Activated CD4-positive, alpha-beta T cell treated with anti-CD3 and anti-CD28 coated beads, Interleukin-2, Interleukin-4, amounts not matched to agents 100 ng/mL and 50 ng/mL, durations not matched to agents 16 hours and 8 hours (primary cell): ENCODE measurements at regions not wholly inside any gene's neighbourhood (a gene's known extent, or its start where the extent isn't known, plus 50 kb on each side); places are given as distances from the start of the nearest gene placed in this dataset.

Source experiments
- DNase-seq: peaks from one replicate; pipeline ENCODE4 v3.0.0-alpha.2; 2020; ENCODE audit warnings: low spot score

DNA sequence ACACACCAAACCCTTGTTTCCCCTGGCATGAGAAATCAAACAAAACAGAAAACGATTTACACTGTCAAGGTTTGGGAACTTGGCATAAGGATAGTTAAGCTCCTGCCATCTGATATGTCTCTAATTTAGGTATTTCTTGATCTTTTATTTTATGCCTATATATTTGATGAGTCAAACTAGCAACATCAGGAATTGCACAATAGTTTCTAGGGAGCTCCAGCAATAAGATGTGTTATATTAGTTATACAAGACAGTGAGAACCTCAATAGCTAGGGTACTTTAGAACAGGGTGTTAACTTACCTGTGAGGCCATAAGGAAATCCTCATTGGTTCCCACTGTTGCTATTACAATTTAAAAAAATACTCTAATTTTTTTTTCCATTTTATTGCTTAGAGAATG lies 474.2 kb downstream of the GBA3 start:
- no peak for DNase-seq

- DNase-seq = no peak
Observed at GRCh38 chr4:23166407-23166806, 473.7 kb downstream of the GBA3 start.

GRCh38 chr4:23165669-23166068 lies 472.9 kb downstream of the GBA3 start:
- no peak for DNase-seq

DNA sequence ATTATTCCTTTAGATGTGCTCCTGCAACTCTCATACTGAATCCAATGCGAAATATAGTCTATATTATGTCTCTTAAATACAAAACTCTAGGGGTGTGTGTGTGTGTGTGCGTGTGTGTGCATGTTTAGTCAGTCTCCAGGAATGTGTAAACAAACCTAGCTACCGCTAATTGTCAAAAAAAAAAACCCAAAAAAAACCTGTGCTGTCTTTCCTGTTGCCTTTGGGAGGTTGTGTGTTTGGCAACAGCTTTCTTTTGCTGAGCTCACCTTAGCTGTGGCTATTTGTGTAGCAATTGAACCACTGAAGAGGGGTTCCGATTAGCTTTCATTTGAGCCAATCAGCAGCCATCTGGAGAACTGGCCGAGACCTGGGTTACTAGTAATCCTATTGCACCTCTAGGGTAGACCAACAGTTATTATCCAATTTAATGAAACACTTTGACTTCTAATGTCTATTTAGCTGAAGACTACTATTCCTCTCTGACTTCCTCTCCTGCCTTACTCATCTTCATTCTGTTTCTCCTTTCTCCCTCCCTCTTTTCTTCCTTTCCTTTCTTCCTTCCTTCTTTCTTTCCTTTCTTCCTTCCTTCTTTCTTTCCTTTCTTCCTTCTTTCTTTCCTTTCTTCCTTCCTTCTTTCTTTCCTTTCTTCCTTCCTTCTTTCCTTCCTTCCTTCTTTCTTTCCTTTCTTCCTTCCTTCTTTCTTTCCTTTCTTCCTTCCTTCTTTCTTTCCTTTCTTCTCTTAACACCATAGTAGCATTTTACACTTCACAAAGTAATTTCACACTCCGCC lies 471.1 kb downstream of the GBA3 start:
- no peak for DNase-seq

- no peak for DNase-seq
Observed at GRCh38 chr4:23162275-23162674, 469.5 kb downstream of the GBA3 start.

DNA sequence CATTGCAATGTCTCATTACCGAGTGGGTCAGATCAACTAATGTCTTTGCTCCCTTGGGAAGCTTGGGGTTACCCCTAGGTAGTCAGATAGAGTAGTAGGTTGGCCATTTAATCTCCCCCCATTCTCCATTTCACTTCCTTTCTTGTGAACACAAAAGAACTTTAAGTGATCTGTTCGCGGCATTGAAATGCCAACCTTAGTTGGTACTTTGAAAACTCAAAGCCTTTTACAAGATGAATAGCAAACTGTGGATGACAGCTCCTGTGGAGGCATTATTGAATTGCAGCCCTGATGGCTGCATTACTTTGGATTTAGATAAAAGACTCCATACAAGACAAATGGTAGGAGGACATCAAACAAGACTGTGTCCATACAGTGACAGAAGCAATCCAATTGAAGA lies 469.1 kb downstream of the GBA3 start:
- no peak for DNase-seq

DNA sequence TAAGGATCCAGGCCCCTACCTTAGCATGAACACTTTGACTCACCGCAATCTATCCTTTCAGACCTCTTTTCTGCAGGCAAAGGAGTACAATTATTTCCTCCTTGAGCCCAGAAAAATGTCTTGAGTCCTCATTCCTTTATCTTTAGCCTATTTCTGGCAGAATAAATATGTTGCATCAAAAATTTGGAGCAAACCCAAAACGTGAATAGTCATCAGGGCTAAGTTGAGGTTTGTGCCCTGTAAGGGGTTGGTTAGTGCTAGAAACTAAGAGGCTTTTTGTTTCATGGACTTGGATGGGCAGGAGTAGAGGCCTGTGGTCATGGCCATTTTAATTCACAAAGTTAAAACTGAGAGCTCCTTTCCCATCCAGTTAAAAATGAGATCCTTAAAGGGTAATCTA lies 460.3 kb downstream of the GBA3 start:
- DNase-seq = no peak

DNA sequence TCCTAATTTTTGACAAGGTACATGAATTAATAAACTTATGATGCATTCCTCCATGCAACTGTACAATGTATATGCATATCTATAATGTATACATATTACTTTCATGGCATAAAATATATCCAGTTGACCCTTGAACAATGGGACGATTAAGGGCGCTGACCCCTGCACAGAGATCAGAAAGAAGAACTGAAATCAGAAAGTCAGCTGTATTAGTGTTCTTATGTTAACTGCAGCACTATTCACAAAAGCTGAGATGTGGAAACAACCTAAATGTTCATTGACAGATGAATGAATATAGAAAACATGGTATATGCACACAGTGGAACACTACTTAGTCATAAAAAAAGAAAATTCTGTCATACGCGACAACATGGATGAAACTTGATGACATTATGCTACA lies 457.1 kb downstream of the GBA3 start:
- no peak for DNase-seq

DNA sequence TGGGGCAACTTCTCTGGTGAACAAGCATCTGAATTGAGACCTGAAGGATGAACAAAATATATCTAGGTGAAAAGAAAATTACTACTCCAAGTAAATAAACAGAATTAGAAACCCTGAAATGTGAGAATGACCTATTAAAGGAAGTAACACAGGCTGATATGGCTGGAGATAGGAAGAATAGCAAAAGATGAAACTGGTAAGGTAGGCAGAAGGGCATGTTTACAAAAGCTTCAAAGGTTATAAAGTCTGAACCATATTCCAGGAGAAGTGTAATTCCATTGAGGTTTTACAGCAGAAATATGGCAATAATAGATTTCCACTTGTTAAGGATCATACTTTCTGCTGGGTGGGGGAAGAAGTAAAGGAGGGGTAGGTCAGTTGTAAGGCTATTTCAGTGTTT lies 452.0 kb downstream of the GBA3 start:
- DNase-seq = no peak

- DNase-seq = peak; percentile 35
Observed at GRCh38 chr4:23135792-23136645, 443.3 kb downstream of the GBA3 start.

DNA sequence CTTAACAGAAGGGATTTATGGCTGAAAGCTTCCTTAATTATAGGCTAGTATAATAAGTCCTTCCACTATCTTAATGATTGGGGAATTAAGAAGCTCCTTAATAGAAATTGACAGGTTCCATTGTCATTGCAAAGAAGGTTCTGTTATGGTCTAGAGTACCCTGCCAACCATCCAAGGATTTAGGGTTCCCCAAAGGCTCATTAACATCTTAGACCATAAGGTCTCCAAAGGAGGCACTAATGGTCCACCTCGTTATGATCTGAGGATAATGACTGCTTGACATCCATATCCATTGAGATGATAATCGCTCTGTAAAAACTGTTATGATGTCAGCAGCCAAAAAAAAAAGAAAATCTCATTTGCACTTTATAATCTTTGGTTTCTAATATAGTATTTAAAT lies 441.6 kb downstream of the GBA3 start:
- no peak for DNase-seq

DNA sequence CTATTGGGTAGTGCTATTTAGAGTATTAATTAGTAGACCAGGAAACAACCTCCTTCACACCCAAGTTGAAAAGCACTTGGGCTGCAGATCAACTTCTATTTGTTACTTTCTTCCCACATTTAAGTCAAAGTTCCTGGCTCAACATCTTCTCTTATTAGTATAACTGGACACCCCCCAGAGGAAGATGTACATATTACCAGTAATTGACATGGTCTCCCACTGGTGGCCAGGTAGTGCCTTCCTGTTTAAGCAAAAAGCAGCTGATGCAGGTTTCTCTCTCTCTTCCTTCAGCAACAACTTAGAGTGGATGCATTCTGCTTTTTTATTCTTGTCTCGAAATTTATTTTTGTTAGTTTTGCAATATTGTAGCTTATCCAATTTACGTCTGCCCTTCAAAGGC lies 438.1 kb downstream of the GBA3 start:
- DNase-seq = no peak

DNA sequence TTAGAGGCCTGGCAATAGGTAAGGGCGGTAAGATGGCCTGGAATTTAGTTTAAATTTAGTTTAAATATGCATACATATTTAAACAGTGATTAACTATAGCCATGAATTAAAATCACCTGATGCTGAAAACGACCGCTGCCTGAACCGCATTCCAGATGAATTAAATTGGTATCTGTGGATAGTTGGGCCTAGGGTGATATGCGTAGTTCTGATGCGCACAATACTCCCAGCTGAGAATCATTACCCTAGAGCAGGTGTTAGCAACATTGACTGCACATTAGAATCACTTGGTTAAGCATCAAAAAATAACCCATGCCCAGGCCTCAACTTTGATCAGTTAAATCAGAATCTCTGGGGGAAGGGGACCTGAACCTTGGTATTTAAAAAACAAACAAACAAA lies 432.4 kb downstream of the GBA3 start:
- no peak for DNase-seq

GRCh38 chr4:23122666-23123400 lies 430.1 kb downstream of the GBA3 start:
- no peak for DNase-seq

DNA sequence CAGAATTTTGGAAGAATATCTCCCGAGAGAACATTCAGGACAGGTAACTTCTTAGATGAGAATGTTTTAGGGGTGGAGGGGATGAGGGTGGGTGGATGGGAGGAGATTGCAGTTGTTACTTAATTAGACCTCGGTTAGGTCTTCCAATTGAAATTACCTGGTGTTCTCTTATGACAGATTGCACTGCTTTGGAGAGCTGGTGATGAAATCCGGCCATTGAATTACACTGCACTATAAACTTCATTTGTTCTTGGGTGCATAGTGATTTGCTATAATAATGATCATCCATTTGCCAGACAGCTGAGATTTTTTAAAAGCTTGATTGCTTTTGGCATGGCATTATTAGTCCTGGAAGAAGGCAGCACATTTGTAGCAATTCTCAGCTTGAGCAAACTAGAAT lies 427.6 kb downstream of the GBA3 start:
- no peak for DNase-seq

DNA sequence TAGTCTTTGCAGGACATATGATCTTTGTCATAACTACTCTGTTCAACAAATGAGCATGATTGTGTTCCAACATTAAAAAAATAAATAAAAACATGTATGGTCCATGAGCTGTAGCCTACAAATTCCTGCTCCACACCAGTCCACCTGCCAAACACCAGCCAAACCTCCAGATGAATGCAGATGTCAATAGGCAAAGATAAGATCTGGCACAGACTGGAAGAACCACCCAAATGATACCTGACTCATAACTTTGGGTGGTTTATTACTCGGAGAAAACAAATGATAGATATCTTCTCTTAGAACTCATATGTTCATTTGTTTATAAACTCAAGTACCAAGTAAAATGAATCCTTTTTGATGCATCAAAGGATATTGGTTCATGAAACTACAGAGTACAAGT lies 425.1 kb downstream of the GBA3 start:
- DNase-seq = no peak

GRCh38 chr4:23114538-23114937 lies 421.8 kb downstream of the GBA3 start:
- DNase-seq = peak; percentile 4

GRCh38 chr4:23113104-23113503 lies 420.4 kb downstream of the GBA3 start:
- DNase-seq = no peak

DNA sequence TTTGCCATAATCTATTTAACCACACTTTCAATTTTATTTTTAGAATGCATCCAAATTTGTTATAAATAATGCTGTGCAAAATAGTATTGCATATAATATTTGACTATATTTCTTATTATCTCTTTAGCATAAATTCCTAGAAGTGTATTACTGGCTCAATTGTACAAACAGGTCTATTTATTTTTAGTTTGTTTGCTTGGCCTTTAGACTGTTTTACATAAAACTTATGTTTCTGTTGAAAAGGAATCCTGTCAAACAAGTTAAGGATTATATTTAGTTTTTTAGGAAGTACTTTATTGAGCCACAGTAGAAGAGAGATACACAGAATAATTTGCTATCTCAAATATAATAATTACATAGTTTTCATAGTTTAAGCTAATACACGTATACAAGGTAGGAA lies 413.8 kb downstream of the GBA3 start:
- DNase-seq = no peak

DNA sequence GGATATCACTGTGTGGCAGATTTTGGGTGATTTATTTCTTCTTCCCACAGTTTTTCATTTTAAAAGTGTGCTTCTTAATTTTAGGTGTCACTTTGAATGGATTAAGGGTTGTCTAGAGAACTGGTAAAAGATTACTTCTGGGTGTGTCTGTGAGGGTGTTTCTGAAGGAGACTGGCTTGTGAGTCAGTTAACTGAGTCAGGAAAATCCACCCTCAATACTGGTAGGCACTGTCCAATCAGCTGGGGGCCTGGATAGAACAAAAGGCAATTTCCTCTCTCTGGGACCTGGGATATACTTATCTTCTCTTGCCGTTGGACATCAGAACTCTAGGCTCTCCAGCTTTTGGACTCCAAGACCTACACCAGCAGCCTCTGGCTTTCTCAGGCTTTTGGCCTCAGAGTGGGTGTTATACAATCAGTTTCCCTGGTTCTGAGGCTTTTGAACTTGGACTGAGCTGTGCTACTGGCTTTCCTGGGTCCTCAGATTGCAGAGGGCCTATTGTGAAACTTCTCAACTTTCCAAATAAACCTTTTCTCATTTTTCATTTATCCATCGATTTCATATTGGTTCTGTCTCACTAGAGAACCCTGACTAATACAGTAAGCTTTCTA lies 413.1 kb downstream of the GBA3 start:
- DNase-seq = no peak

DNA sequence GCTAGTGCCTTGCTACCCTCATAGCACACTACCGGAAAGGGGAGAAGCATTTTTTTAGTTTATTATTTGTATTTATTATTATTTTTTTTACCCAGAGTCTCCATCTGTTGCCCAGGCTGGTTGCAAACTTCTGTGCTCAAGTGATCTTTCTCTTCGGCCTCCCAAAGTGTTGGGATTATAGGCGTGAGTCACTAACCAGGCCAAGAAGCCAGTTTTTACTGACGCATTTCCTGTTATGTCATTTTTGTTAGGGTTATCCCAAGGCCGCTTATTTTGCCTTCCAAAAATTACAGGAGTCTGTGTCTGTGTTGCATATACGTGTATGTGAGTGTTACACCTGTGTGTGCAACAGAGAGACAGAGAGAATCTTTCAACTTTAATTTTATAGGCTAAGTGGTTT lies 404.5 kb downstream of the GBA3 start:
- DNase-seq = no peak

- no peak for DNase-seq
Observed at GRCh38 chr4:23091711-23092110, 399.0 kb downstream of the GBA3 start.

GRCh38 chr4:23085249-23085568 lies 392.5 kb downstream of the GBA3 start:
- no peak for DNase-seq
